ENCODE measurements at regions not wholly inside any gene's neighbourhood (a gene's known extent, or its start where the extent isn't known, plus 50 kb on each side); places are given as distances from the start of the nearest gene placed in this dataset.

DNA sequence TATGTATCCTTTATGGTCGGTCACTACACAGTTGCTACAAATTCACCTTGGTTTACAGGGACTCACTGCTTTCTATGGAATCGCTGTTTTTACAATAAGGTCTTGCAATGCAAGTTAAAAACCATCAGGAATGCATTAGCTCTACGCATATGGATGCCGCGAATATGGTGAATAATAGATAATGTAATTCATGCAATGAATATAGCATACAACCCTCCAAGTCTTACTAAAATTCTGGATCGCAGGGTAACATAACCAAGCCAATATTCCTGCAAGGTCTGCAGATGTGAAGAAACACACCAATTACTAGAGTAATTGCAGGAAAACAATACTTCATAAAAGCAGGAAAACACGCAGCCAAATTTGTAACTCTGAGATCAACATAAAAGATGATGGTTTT is 75.6 kb upstream of the BACE2 start:
- Histone ChIP-seq H3K56ac (replicated peaks; ENCODE audit: insufficient read length, low read depth, low read length) (no peak overlapping the region), H3K4me2 (ENCODE audit: insufficient read depth in 1 of 2, low read depth in 2 of 2, low read length in 2 of 2) (no peak overlapping the region), H3K4ac (replicated peaks; ENCODE audit: insufficient read length, low read depth, low read length) (no peak overlapping the region), H3K27ac (ENCODE audit: low read depth, low read length) (no peak overlapping the region), H2BK15ac (ENCODE audit: low read length) (no peak overlapping the region), H3K23ac (ENCODE audit: insufficient read length) (no peak overlapping the region), H2AK5ac (ENCODE audit: low read depth, low read length) (no peak overlapping the region), H4K20me1 (replicated peaks in 1 of 2; ENCODE audit: control insufficient read depth in 1 of 2, insufficient read depth in 2 of 2, low read length in 2 of 2) (no peaks in the 10 kb centered on the region), H2BK20ac (ENCODE audit: low read length) (no peak overlapping the region), H3K9ac (replicated peaks in 1 of 4; ENCODE audit: extremely low read depth in 1 of 4, low read depth in 3 of 4, low read length in 3 of 4) (no peak overlapping the region), H3K4me3 (ENCODE audit: extremely low read depth in 1 of 4, insufficient read depth in 2 of 4, low read depth in 3 of 4, low read length in 4 of 4) (no peak overlapping the region), H3K14ac (ENCODE audit: insufficient read length) (no peak overlapping the region), H3K79me2 (ENCODE audit: control insufficient read depth in 1 of 2, insufficient read depth in 2 of 2, low read length in 2 of 2) (no peaks in the 10 kb centered on the region), H2BK5ac (ENCODE audit: low read depth, low read length) (no peak overlapping the region), H2BK120ac (replicated peaks; ENCODE audit: low read depth, low read length) (no peak overlapping the region), H4K91ac (replicated peaks; ENCODE audit: insufficient read length, low read length) (no peak overlapping the region), H3K18ac (ENCODE audit: extremely low read depth, low read length) (no peak overlapping the region), H3K23me2 (ENCODE audit: low read depth, low read length) (no peaks in the 10 kb centered on the region), H3K4me1 (replicated peaks in 1 of 4; ENCODE audit: control insufficient read depth in 3 of 4, insufficient read depth in 4 of 4, low read length in 3 of 4) (no peaks in the 10 kb centered on the region; a peak in 1 of 7 replicates), H3K36me3 (ENCODE audit: control insufficient read depth in 2 of 4, insufficient read depth in 4 of 4, low read length in 3 of 4) (no peaks in the 10 kb centered on the region), H2BK12ac (ENCODE audit: low read depth, low read length) (no peak overlapping the region), H3K79me1 (ENCODE audit: low read depth, low read length) (no peaks in the 10 kb centered on the region), H3K27me3 (replicated peaks in 1 of 4; ENCODE audit: control insufficient read depth in 3 of 4, extremely low read depth in 1 of 4, insufficient read depth in 3 of 4, low read length in 3 of 4) (no peaks in the 10 kb centered on the region; a peak in 1 of 7 replicates), H2AFZ (ENCODE audit: low read length) (0 out of 2 replicates have a peak overlapping the region, but pooled peaks have one; percentile 50), H4K8ac (ENCODE audit: extremely low read depth, insufficient read depth, low read length) (no peak overlapping the region), H3K9me3 (ENCODE audit: insufficient read depth in 2 of 2, low read depth in 1 of 2, low read length in 1 of 2) (no peaks in the 10 kb centered on the region), H4K5ac (ENCODE audit: insufficient read length, low read depth, low read length) (no peak overlapping the region)
- ChIA-PET CTCF (ENCODE audit: partially characterized antibody) (no interaction called here), POLR2A (ENCODE audit: partially characterized antibody) (no interaction called here)
- 91% methylated on average over 7 of the region's 7 CpGs; no CpG with 5 or more reads in 1 of the 2 experiments for WGBS, 2 experiments (ENCODE audit: extremely low coverage in 1 of 2, insufficient coverage in 1 of 2, insufficient read length in 1 of 2, insufficient replicate concordance in 2 of 2, low coverage in 1 of 2, low lambda C conversion rate in 2 of 2, missing lambda C conversion rate in 1 of 2)
- no peak for FAIRE-seq
- DNase-seq (ENCODE audit: low read depth in 1 of 2, low spot score in 2 of 2), result no peak
- no peak for TF ChIP-seq EGR1 (IDR thresholded peaks at IDR 0.05; ENCODE audit: borderline replicate concordance, low read depth, low read length)
- TF ChIP-seq SUZ12 (IDR thresholded peaks at IDR 0.05; ENCODE audit: low read length), result no peak
- TF ChIP-seq RAD21 (IDR thresholded peaks at IDR 0.05 in 1 of 2, conservative IDR thresholded peaks at IDR 0.05 in 1 of 2; ENCODE audit: low read depth in 2 of 2, low read length in 2 of 2), result no peak
- TF ChIP-seq RXRA (IDR thresholded peaks at IDR 0.05; ENCODE audit: insufficient read depth, low read depth, low read length), result no peak
- TF ChIP-seq BRCA1 (IDR thresholded peaks at IDR 0.05; ENCODE audit: low read depth, low read length), result no peak
- TF ChIP-seq CHD2 (IDR thresholded peaks at IDR 0.05; ENCODE audit: low read length), result no peak
- no peak for TF ChIP-seq TBP (IDR thresholded peaks at IDR 0.05; ENCODE audit: low read depth, low read length)
- TF ChIP-seq, protein P1, sequence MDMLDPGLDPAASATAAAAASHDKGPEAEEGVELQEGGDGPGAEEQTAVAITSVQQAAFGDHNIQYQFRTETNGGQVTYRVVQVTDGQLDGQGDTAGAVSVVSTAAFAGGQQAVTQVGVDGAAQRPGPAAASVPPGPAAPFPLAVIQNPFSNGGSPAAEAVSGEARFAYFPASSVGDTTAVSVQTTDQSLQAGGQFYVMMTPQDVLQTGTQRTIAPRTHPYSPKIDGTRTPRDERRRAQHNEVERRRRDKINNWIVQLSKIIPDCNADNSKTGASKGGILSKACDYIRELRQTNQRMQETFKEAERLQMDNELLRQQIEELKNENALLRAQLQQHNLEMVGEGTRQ (IDR thresholded peaks at IDR 0.05; ENCODE audit: low read length), result no peak
- TF ChIP-seq, protein P2, sequence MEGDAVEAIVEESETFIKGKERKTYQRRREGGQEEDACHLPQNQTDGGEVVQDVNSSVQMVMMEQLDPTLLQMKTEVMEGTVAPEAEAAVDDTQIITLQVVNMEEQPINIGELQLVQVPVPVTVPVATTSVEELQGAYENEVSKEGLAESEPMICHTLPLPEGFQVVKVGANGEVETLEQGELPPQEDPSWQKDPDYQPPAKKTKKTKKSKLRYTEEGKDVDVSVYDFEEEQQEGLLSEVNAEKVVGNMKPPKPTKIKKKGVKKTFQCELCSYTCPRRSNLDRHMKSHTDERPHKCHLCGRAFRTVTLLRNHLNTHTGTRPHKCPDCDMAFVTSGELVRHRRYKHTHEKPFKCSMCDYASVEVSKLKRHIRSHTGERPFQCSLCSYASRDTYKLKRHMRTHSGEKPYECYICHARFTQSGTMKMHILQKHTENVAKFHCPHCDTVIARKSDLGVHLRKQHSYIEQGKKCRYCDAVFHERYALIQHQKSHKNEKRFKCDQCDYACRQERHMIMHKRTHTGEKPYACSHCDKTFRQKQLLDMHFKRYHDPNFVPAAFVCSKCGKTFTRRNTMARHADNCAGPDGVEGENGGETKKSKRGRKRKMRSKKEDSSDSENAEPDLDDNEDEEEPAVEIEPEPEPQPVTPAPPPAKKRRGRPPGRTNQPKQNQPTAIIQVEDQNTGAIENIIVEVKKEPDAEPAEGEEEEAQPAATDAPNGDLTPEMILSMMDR (IDR thresholded peaks at IDR 0.05; ENCODE audit: control extremely low read depth in 1 of 3, insufficient read depth in 1 of 3, low read depth in 1 of 3, low read length in 3 of 3), result no peak
- TF ChIP-seq SAP30 (IDR thresholded peaks at IDR 0.05; ENCODE audit: insufficient read depth, insufficient replicate concordance, low read length), result no peak
- TF ChIP-seq, protein P3, sequence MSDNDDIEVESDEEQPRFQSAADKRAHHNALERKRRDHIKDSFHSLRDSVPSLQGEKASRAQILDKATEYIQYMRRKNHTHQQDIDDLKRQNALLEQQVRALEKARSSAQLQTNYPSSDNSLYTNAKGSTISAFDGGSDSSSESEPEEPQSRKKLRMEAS (IDR thresholded peaks at IDR 0.05), result no peak

Data from H1 (cell line).